Thymus (tissue), 11 donors: ENCODE measurements at regions not wholly inside any gene's neighbourhood (a gene's known extent, or its start where the extent isn't known, plus 50 kb on each side); places are given as distances from the start of the nearest gene placed in this dataset.

ENCODE experiments used
- DNase-seq, 9 donors: peaks; one replicate each; pipeline ENCODE4 v3.0.0-alpha.2; 2013; ENCODE audit warnings: low spot score in 9 of 9, low read depth in 6 of 9, missing footprints in 1 of 9
- H3K27ac ChIP-seq, 2 donors: one replicate each; pipeline ENCODE4 v1.5.1; 2013; ENCODE audit warnings: control low read depth in 1 of 2, low read depth in 1 of 2, low read length in 1 of 2, mild to moderate bottlenecking in 1 of 2, moderate library complexity in 1 of 2
- H3K27me3 ChIP-seq, 2 donors: one replicate each; pipeline ENCODE4 v1.5.1; 2013; ENCODE audit warnings: low read length in 1 of 2; ENCODE audit not compliant: control insufficient read depth in 2 of 2, insufficient read depth in 1 of 2
- H3K36me3 ChIP-seq, 2 donors: one replicate each; pipeline ENCODE4 v1.5.1; 2013; ENCODE audit warnings: low read length in 1 of 2, mild to moderate bottlenecking in 1 of 2, moderate library complexity in 1 of 2; ENCODE audit not compliant: control insufficient read depth in 2 of 2, insufficient read depth in 2 of 2
- H3K4me1 ChIP-seq, 2 donors: one replicate each; pipeline ENCODE4 v1.5.1; 2013; ENCODE audit warnings: low read length in 2 of 2; ENCODE audit not compliant: control insufficient read depth in 2 of 2, insufficient read depth in 2 of 2
- H3K4me3 ChIP-seq, 2 donors: one replicate each; pipeline ENCODE4 v1.5.1; 2013; ENCODE audit warnings: low read length in 2 of 2, control low read depth in 1 of 2, mild to moderate bottlenecking in 1 of 2
- H3K9me3 ChIP-seq, 2 donors: one replicate each; pipeline ENCODE4 v1.5.1; 2013; ENCODE audit warnings: low read length in 1 of 2, mild to moderate bottlenecking in 1 of 2; ENCODE audit not compliant: control insufficient read depth in 2 of 2, insufficient read depth in 1 of 2
- WGBS: extraction: QIAGEN DNeasy Blood & Tissue Kit; methylation state at CpG from one replicate; pipeline ENCODE4 v1.1.7; 2013; 5-methylcytosine and 5-hydroxymethylcytosine counted together
- donor health status: healthy.

- DNase-seq, result no peak
- Histone ChIP-seq H3K36me3 (no peaks in the 10 kb centered on the region), H3K4me1 (no peaks in the 10 kb centered on the region), H3K27me3 (no peaks in the 10 kb centered on the region), H3K9me3 (no peaks in the 10 kb centered on the region), H3K27ac (no peak overlapping the region), H3K4me3 (no peak overlapping the region)
- 91% methylated on average over 2 of the region's 2 CpGs for WGBS
Measured at GRCh38 chr11:111091321-111091938, 154.1 kb upstream of the POU2AF2 start.

- WGBS, result 44% methylated on average over 2 of the region's 2 CpGs
- H3K27ac ChIP-seq, result no peak overlapping the region
Measured at GRCh38 chr11:111089759-111090158, 155.8 kb upstream of the POU2AF2 start.

GRCh38 chr11:111088847-111089355 lies 156.6 kb upstream of the POU2AF2 start:
- Histone ChIP-seq H3K4me1 (no peaks in the 10 kb centered on the region), H3K27me3 (no peaks in the 10 kb centered on the region), H3K36me3 (no peaks in the 10 kb centered on the region), H3K9me3 (no peaks in the 10 kb centered on the region), H3K4me3 (no peak overlapping the region), H3K27ac (no peak overlapping the region)
- no peak for DNase-seq
- whole genome bisulfite sequencing, result 61% methylated on average over 2 of the region's 2 CpGs

More at GRCh38 chr11:111089759-111090158, 155.8 kb upstream of the POU2AF2 start:
- Histone ChIP-seq H3K4me1 (no peaks in the 10 kb centered on the region), H3K27me3 (no peaks in the 10 kb centered on the region), H3K9me3 (no peaks in the 10 kb centered on the region), H3K4me3 (no peak overlapping the region), H3K36me3 (no peaks in the 10 kb centered on the region)
- no peak for DNase-seq

- Histone ChIP-seq H3K27ac (no peak overlapping the region), H3K9me3 (no peaks in the 10 kb centered on the region), H3K27me3 (no peaks in the 10 kb centered on the region), H3K4me3 (no peak overlapping the region), H3K4me1 (no peaks in the 10 kb centered on the region), H3K36me3 (no peaks in the 10 kb centered on the region)
- no peak for DNase-seq
- WGBS, result 92% methylated on average over 5 of the region's 5 CpGs
Measured at GRCh38 chr11:111086058-111086457, 159.5 kb upstream of the POU2AF2 start.

- DNase-seq, result no peak
- 94% methylated on average over 5 of the region's 5 CpGs for WGBS
- no peaks in the 10 kb centered on the region for H3K9me3 ChIP-seq
- no peaks in the 10 kb centered on the region for H3K4me1 ChIP-seq
- no peak overlapping the region for H3K4me3 ChIP-seq
- no peak overlapping the region for H3K27ac ChIP-seq
- no peaks in the 10 kb centered on the region for H3K27me3 ChIP-seq
- no peaks in the 10 kb centered on the region for H3K36me3 ChIP-seq
Measured at GRCh38 chr11:111082664-111083063, 162.9 kb upstream of the POU2AF2 start.

- Histone ChIP-seq H3K36me3 (no peaks in the 10 kb centered on the region), H3K4me3 (no peak overlapping the region), H3K9me3 (no peaks in the 10 kb centered on the region), H3K27ac (no peak overlapping the region), H3K27me3 (no peaks in the 10 kb centered on the region), H3K4me1 (no peaks in the 10 kb centered on the region)
- 96% methylated on average over 3 of the region's 3 CpGs for WGBS
- no peak for DNase-seq
Measured at GRCh38 chr11:111081021-111081511, 164.5 kb upstream of the POU2AF2 start.

- no peaks in the 10 kb centered on the region for H3K4me1 ChIP-seq
- H3K36me3 ChIP-seq, result no peaks in the 10 kb centered on the region
- no peaks in the 10 kb centered on the region for H3K27me3 ChIP-seq
- WGBS, result 91% methylated on average over 3 of the region's 3 CpGs
- no peak overlapping the region for H3K4me3 ChIP-seq
- H3K27ac ChIP-seq, result no peak overlapping the region
- H3K9me3 ChIP-seq, result no peaks in the 10 kb centered on the region
- DNase-seq, result no peak
Measured at GRCh38 chr11:111077530-111078322, 167.8 kb upstream of the POU2AF2 start.

- DNase-seq, result no peak
- H3K27ac ChIP-seq, result no peak overlapping the region
- H3K4me3 ChIP-seq, result no peak overlapping the region
- no peaks in the 10 kb centered on the region for H3K9me3 ChIP-seq
- no peaks in the 10 kb centered on the region for H3K36me3 ChIP-seq
- H3K4me1 ChIP-seq, result no peaks in the 10 kb centered on the region
- no peaks in the 10 kb centered on the region for H3K27me3 ChIP-seq
- 92% methylated on average over 1 of the region's 1 CpG for WGBS
Measured at GRCh38 chr11:111069066-111069465, 176.5 kb upstream of the POU2AF2 start.

- DNase-seq, result no peak
- Histone ChIP-seq H3K27ac (no peak overlapping the region), H3K36me3 (no peaks in the 10 kb centered on the region), H3K27me3 (no peaks in the 10 kb centered on the region), H3K4me3 (no peak overlapping the region), H3K4me1 (no peaks in the 10 kb centered on the region), H3K9me3 (no peaks in the 10 kb centered on the region)
- 97% methylated on average over 1 of the region's 1 CpG for WGBS
Measured at GRCh38 chr11:111067994-111068393, 177.5 kb upstream of the POU2AF2 start.
